Small intestine (tissue), 7 donors: ENCODE measurements at regions not wholly inside any gene's neighbourhood (a gene's known extent, or its start where the extent isn't known, plus 50 kb on each side); places are given as distances from the start of the nearest gene placed in this dataset.

ENCODE experiments used
- DNase-seq, 2 donors: peaks; one replicate each; pipeline versions ENCODE4 v3.0.0 to v3.0.0-alpha.2; 2013
- FAIRE-seq: peaks from 2 replicates; lab custom pipeline; 2012; peaks lifted over from hg19 to GRCh38; lab: Jason Lieb, UNC
- H3K27ac ChIP-seq, 3 donors: one replicate each; pipeline ENCODE4 v1.5.1; 2013; ENCODE audit warnings: low read length in 2 of 3, mild to moderate bottlenecking in 2 of 3, control low read depth in 1 of 3, inconsistent platforms in 1 of 3, low read depth in 1 of 3, moderate library complexity in 1 of 3
- H3K27me3 ChIP-seq, 3 donors: one replicate each; pipeline ENCODE4 v1.6.1; 2013; ENCODE audit warnings: low read length in 3 of 3, inconsistent platforms in 1 of 3; ENCODE audit not compliant: control insufficient read depth in 3 of 3, insufficient read depth in 3 of 3
- H3K36me3 ChIP-seq, 3 donors: one replicate each; pipeline ENCODE4 v1.6.1; 2013; ENCODE audit warnings: low read length in 3 of 3, inconsistent platforms in 1 of 3, low read depth in 1 of 3, mild to moderate bottlenecking in 1 of 3, moderate library complexity in 1 of 3; ENCODE audit not compliant: control insufficient read depth in 3 of 3, insufficient read depth in 2 of 3
- H3K4me1 ChIP-seq, 3 donors: one replicate each; pipeline ENCODE4 v1.6.1; 2013; ENCODE audit warnings: low read length in 2 of 3, inconsistent platforms in 1 of 3, low read depth in 1 of 3, mild to moderate bottlenecking in 1 of 3, moderate library complexity in 1 of 3; ENCODE audit not compliant: control insufficient read depth in 3 of 3, insufficient read depth in 2 of 3
- H3K4me3 ChIP-seq, 3 donors: one replicate each; pipeline ENCODE4 v1.5.1; 2013; ENCODE audit warnings: low read length in 3 of 3, control low read depth in 1 of 3, inconsistent platforms in 1 of 3, low read depth in 1 of 3, mild to moderate bottlenecking in 1 of 3, moderate library complexity in 1 of 3
- H3K9me3 ChIP-seq, 2 donors: one replicate each; pipeline ENCODE4 v1.6.1; 2013; ENCODE audit warnings: low read depth in 1 of 2, low read length in 1 of 2; ENCODE audit not compliant: control insufficient read depth in 2 of 2, insufficient read depth in 1 of 2
- WGBS, 3 donors: extraction: QIAGEN DNeasy Blood & Tissue Kit; methylation state at CpG; one replicate each; pipeline ENCODE4 v1.1.7; 2013; 5-methylcytosine and 5-hydroxymethylcytosine counted together
- donor health status: healthy with polysubstance abuse.
- donor health status: control.
- donor health status: control.
- donor health status: Bipolar disorder and iron deficiency.
- donor health status: healthy.

DNA sequence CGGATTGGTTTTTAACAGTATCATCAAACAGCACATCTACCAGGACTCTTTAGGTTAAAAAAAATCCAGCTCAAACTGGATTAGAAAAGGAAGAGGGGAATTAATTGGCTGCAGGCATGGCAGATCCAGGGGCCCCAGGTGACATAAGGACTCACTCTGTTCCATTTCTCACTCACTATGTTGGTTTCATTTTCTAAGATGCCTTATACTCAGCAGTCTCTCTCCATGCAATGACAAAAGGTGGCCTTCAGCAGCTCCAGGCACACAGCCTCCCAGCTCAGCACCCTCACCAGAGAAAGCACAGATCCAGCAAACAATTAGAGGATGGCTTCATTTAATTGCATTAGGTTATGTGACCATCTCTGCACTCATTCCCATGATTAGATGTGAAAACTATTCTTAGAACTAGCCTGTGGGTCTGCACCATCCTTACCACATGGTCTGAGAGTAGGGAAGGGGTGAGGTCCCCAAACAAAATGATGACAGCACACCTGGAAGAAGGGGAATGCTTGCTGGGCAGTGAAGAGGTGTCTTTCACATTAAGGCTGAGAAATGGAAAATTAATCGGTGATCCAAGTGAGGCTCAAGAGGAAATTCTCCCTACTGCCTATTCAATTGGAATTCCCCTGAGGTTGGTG is 243.1 kb downstream of the CDH26 start:
- no peaks in the 10 kb centered on the region for H3K27me3 ChIP-seq
- FAIRE-seq = no peak
- no peak for DNase-seq
- H3K27ac ChIP-seq = no peak overlapping the region
- H3K9me3 ChIP-seq = no peaks in the 10 kb centered on the region
- H3K4me1 ChIP-seq = no peaks in the 10 kb centered on the region
- no peak overlapping the region for H3K4me3 ChIP-seq
- WGBS, 3 donors = 82 to 100% (median 91%) methylated on average over 2 of the region's 2 CpGs
- no peaks in the 10 kb centered on the region for H3K36me3 ChIP-seq

DNA sequence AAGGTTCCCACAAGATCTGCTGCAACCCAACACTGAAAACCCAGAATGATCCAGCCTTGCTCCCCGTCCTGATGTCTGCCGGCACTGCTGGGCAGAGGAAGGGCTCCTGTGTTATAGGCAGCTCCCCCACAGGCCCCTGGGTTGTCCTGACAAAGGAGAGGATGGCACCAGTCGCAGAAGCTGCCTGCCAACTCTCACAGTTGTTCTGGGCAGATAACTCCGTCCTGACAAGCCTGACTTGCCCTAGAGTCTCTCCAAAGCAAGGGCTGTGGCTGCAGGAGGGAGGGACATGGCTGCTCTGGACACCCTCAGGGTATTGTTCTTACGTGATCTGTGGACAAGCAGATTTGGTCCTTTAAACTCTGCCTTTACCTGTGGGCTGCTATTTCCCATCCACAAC is 243.8 kb downstream of the CDH26 start:
- Histone ChIP-seq H3K27me3 (no peaks in the 10 kb centered on the region), H3K9me3 (no peaks in the 10 kb centered on the region), H3K27ac (no peak overlapping the region), H3K4me3 (no peak overlapping the region), H3K36me3 (no peaks in the 10 kb centered on the region), H3K4me1 (no peaks in the 10 kb centered on the region)
- WGBS, 3 donors = 54 to 80% (median 65%) methylated on average over 5 of the region's 5 CpGs
- DNase-seq (no peak), FAIRE-seq (no peak)

DNA sequence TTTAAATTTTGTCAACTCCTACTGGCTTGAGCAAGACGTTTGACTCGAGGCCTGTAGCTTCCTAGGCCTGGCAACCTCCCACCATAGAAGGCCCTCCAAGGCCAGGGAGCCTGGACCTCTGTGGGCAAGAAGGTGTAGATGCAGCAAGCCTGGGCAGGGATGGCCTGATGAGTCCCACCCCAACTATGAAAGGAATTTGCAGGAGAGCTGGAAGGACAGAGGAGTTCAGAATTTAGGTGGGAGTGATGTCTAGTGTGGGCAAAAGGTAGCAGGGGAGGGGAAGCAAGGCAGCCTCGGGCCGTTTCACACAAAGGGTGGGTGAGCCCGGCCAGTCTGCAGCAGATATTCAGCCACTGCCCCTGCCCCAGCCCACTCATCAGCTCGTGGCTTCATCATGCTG is 245.2 kb downstream of the CDH26 start:
- Histone ChIP-seq H3K36me3 (no peaks in the 10 kb centered on the region), H3K27ac (no peak overlapping the region), H3K4me3 (no peak overlapping the region), H3K27me3 (no peaks in the 10 kb centered on the region), H3K4me1 (no peaks in the 10 kb centered on the region), H3K9me3 (no peaks in the 10 kb centered on the region)
- WGBS, 3 donors = 37 to 67% (median 49%) methylated on average over 6 of the region's 6 CpGs
- no peak for FAIRE-seq
- no peak for DNase-seq

DNA sequence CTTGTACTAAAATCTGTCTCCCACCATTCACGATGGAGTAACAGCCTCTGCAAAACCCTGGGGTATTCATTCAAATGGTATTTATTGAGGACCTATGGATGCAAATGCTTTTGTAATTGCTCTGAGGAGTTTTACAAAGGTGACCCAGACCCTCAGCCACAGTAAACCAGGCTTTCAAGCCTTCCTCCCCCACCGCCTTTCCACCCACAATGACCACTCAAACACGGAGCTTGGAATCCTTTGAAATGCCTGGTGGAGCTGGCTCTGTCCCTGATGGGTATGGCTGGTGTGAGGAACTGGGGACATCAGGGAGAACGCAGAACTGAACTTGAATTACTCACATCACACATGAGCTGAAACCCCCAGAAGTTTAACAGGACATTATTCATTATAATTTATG is 246.4 kb downstream of the CDH26 start:
- Histone ChIP-seq H3K4me1 (no peaks in the 10 kb centered on the region), H3K4me3 (no peak overlapping the region), H3K27me3 (no peaks in the 10 kb centered on the region), H3K9me3 (no peaks in the 10 kb centered on the region), H3K27ac (no peak overlapping the region), H3K36me3 (no peaks in the 10 kb centered on the region)
- 61 to 70% (median 69%) methylated on average over 4 of the region's 4 CpGs for WGBS, 3 donors
- FAIRE-seq (no peak), DNase-seq (no peak)

DNA sequence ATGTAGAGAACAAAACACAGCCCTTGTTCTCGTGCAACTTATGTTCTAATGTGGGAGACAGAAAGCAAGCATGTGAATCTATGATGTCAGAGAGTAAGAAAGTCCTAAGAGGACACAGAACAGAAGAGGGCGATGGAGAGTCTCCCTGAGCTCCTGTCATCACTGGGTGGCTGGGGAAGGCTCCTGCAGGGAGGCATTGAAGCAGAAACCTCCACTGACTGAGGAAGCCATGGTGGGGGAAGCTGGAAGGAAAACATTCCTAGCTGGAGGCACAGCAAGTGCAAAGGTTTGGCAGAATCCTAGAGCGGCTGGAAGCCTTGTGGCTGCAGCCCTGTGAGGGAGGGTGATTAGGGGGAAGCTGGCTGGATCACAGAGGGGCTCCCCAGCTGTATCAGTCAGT is 248.0 kb downstream of the CDH26 start:
- DNase-seq (peak in 1 of 2 donors; percentile 7), FAIRE-seq (no peak)
- Histone ChIP-seq H3K4me3 (no peak overlapping the region), H3K4me1 (no peaks in the 10 kb centered on the region), H3K36me3 (no peaks in the 10 kb centered on the region), H3K27ac (no peak overlapping the region), H3K9me3 (no peaks in the 10 kb centered on the region), H3K27me3 (no peaks in the 10 kb centered on the region)
- WGBS, 3 donors = 22 to 40% (median 28%) methylated on average over 3 of the region's 3 CpGs

DNA sequence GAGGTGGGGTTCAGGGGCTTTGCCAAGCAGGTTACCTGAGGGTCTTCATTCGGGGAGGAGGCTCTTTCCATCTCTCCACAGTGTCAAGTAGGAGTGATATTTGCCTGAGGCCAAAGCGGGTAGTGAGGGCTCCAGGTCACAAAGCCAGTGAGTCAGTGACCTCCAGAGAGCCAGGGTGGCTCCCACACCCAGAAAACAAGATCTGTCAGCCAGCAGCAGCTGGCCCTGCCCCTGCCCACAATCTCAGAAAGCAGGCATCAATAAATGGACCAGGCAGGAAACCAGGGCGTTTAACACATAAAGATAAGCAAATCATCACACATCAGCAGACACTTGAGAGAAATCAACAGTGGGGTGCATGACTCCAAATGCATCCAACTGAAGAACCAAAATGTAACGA is 250.8 kb downstream of the CDH26 start:
- no peak for FAIRE-seq

DNA sequence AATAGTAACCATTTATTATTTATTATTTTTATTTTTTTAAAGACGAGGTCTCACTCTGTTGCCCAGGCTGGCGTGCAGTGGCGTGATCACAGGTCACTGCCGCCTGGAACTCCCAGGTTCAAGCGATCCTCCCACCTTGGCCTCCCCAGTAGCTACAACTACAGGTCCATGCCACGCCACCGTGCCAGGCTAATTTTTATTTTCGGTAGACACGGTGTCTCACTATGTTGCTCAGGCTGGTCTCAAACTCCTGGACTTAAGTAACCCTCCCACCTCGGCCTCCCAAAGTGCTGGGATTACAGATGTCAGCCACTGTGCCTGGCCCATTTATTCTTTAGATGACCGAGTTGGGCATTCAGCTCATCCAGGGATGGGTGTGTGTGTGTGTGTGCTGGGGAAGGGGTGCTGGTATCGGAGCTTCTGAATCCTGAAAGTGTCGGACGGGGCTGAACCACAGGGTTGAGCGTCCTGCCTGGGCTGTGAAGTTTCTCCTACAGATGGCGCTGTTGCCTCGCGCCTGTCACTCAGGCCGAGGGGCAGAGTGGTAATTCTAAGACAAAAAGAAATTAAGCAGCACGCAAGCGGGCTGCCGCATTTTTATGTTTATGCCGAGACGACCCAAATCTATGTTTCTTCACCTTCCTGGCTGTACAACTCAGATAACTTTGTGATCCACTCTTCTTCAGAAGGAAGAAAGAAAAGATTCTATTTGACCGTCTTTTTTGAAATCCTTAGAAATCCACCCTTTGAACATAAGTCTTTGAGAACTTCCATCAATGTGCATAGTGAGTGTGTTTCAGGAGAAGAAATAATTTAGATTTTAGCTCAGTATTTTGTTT is 252.8 kb downstream of the CDH26 start:
- H3K27me3 ChIP-seq = no peaks in the 10 kb centered on the region
- no peaks in the 10 kb centered on the region for H3K4me1 ChIP-seq
- DNase-seq (peak; percentile 18 to 61), FAIRE-seq (no peak)
- H3K27ac ChIP-seq = no peak overlapping the region
- H3K4me3 ChIP-seq = no peak overlapping the region
- no peaks in the 10 kb centered on the region for H3K36me3 ChIP-seq
- 34 to 38% (median 35%) methylated on average over 25 of the region's 25 CpGs for WGBS, 3 donors
- no peaks in the 10 kb centered on the region for H3K9me3 ChIP-seq

More for the DNA sequence above, 250.8 kb downstream of the CDH26 start:
- H3K4me3 ChIP-seq = no peak overlapping the region
- 33 to 47% (median 36%) methylated on average over 4 of the region's 4 CpGs for WGBS, 3 donors
- no peak overlapping the region for H3K27ac ChIP-seq
- H3K9me3 ChIP-seq = no peaks in the 10 kb centered on the region
- no peaks in the 10 kb centered on the region for H3K4me1 ChIP-seq
- H3K36me3 ChIP-seq = no peaks in the 10 kb centered on the region
- no peak for DNase-seq
- H3K27me3 ChIP-seq = no peaks in the 10 kb centered on the region

DNA sequence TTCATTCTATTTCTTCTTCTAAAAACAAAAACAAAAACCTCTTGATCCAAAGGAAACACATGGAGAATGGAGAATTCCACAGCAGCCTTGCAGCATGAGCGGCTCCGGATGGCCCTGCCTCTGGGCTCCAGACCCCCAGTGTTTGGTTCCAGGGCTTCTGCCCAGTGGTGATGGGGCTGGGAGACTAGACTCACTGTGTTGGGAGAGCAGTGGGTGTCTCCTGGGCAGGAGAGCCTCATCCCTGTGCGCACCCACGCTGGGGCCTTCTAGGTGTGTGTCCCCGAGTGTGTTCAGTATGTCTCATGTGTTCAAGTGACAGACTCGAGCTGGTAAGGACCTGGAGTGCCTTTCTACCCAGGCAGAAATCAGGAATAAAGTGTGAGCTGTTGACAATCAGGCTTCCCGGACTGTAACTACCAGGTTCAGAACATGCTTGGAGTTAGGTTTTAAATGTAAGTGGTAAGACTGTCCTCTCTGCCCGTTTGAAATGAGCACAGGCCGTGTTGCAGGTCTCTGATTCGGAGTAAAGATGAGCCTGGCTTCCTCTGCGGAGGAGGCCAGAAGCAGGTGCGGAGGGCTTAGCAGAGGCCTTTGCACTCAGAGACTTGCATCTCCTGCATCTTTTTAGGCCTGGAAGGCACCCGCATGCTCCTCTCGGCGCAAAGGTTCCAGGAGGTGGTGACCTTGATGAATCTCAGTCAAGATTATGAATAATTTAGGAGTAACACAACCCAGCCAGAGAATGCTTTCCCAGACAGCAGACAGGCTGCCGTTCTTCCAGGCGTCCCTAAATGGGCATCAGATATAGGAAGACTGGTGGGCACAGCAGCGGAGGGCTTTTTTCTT is 253.6 kb downstream of the CDH26 start:
- Histone ChIP-seq H3K36me3 (no peaks in the 10 kb centered on the region), H3K4me1 (no peaks in the 10 kb centered on the region), H3K27ac (no peak overlapping the region), H3K9me3 (no peaks in the 10 kb centered on the region), H3K27me3 (no peaks in the 10 kb centered on the region), H3K4me3 (no peak overlapping the region)
- 78 to 89% (median 81%) methylated on average over 18 of the region's 18 CpGs for WGBS, 3 donors
- FAIRE-seq (no peak), DNase-seq (no peak)
